Activated CD8-positive, alpha-beta memory T cell treated with anti-CD3 and anti-CD28 coated beads, Interleukin-2, amount 50 U/mL, for 1 hour (primary cell): ENCODE measurements at regions not wholly inside any gene's neighbourhood (a gene's known extent, or its start where the extent isn't known, plus 50 kb on each side); places are given as distances from the start of the nearest gene placed in this dataset.

Experiments
- DNase-seq: peaks from one replicate; pipeline ENCODE4 v3.0.0-alpha.2; 2020; ENCODE audit errors: extremely low read depth

DNA sequence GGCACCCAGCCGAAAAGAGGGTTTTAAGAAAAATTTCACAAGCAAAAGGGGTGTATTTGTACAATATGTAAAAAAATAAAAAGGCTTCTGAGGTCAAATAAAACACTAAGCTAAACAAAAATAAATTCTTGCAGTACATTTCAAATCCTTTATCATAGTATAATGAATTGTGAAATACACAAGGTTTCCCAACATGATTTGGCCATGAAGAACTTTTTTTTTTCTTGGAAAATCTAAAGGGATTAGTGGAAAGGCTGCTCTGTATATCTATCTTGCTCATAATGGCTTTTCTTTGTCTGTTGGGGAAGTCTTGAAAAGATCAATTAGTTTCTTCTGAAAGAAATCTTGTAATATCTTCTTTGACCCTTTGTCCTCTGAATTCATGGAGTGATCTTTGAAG lies 593.4 kb downstream of the PLPP3 start:
- no peak for DNase-seq

DNA sequence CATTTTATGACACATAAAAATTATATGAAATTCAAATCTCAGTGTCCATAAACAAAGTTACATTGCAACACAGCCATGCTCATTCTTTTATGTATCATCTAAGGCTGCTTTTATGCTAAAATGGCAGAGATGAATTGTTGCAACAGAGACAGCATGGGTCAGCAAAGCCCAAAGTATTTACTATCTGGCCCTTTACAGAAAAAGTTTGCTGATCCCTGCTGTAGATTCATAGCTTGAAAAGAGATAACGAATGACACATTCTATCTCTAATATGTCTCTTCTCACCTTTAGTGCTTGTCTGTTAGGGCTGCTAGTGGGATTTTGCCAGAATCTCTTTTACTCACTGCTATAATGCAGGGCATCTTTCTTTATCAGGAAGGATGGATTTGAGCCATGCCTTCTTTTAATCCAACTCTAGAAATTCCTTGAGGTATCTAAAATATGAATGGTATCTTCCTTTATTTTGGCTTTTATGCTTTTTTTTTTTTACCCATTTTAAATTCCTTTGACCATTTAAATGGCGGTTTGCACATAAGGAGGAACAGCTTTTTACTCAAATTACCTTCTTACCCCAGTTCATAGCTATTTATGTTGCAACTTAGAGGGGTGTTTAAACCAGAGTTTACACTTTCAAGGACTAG lies 598.2 kb downstream of the PLPP3 start:
- DNase-seq, result no peak

DNA sequence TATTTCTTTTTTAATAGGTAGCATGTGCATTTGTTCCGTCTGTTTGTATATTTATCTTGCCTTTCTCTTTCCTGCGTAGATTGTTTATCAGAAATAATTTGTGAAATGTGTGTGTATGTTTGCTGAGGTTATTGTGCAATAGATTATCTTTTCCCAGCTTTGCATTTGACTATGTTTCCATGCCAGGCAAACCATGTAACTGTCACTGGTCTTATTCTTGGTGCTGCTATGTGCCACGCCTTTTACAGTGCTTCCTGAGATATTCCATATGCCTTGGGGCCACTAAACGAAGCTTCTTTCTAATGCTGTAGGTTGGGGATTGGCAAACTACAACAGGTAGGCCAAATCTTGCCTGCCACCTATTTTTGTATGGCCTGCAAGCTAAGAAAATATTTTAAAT lies 598.8 kb downstream of the PLPP3 start:
- DNase-seq, result no peak

DNA sequence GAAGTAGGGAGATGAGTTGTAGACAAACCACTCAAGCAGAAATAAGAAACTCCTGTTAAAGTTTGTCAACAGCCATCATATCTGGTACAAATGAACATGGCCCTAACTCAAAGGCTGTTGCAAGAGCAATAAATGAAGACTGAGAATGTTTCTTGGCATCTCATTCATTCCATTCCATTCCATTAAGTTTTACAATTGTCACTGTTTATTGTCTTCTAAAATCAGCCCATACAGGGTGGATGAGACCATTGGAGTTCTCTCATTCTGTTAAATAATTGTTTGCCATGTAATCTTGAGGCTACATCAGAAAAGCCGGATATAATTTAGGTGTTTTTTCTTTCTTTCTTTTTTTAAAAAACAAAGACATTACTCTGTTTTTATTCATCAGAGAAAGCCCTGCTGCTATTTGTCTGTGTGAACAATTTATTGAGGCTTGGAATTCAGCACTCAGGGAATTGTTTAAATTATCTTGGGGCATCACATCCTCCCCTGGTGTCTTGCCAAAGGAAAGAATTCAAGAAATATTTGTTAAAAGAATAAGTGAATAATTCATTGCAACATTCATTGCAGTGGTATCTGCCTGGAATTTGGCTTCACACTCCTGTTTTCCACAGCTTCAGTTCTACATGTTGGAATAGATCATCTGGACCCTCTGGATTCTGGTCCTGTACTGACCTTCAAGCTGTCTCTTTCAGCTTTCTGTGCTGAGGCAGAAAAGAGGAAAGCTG lies 604.5 kb downstream of the PLPP3 start:
- DNase-seq, result no peak

DNA sequence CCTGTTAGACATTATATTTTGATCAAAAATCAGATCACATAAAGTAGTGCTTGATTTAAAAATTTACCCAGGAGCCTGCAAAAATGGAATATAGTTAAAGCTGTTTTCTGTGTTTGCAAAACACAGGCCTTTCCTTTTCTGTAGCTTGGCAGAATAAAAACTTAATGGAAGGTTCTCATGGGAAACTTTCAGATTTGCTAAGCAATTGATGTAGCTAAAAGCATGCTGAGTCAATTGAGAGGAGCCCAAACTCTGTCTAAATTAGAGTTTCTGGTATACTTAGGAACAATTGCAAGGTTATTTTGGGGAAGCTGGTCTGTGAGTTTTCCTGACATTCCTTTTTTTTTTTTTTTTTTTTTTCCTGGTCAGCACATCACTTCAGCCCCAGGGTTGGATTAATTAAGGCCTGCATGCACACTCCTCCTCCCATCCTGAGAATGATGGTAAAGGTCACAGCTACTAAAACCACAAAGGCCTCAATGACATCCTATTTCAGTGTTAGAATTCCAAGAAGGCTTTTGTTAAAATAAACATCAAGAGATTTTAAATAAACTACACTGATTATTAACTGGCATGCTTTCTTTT lies 608.7 kb downstream of the PLPP3 start:
- no peak for DNase-seq

DNA sequence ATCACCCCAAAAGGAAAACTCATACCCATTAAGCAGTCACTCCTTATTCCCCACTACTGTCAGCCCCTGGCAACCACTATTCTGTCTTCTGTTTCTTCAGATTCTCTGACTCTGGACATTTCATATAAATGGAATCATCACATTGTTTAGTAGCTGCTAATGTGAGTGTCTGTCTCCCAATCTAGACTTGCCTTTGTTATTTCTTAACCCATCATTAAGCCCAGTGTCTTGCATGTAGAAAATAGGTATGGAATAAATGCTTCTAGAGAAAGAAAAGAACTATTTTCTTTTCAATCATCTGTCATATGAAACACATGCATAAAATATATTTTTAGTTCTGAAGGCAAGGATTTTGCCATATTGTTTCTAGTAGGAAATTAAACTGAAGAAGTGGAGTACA lies 610.0 kb downstream of the PLPP3 start:
- no peak for DNase-seq

DNA sequence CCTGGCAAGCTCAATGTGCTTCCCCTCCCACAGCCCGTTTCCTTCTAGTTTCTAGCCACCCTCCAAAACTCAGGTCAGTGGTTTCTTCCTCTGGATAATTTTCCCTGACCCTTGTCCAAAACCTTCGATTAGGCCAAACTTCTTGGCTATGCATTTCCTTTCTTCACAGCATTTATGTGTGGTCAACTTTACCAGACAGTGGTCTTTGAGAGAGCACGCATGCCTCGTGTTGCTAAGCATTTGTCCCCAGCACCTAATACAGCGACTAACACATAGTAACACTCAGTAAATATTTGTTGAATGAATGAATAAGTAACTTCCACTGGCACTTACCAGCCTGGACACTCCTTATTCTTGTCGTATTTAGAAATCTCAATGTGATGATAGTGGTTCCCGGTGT lies 610.7 kb downstream of the PLPP3 start:
- no peak for DNase-seq

DNA sequence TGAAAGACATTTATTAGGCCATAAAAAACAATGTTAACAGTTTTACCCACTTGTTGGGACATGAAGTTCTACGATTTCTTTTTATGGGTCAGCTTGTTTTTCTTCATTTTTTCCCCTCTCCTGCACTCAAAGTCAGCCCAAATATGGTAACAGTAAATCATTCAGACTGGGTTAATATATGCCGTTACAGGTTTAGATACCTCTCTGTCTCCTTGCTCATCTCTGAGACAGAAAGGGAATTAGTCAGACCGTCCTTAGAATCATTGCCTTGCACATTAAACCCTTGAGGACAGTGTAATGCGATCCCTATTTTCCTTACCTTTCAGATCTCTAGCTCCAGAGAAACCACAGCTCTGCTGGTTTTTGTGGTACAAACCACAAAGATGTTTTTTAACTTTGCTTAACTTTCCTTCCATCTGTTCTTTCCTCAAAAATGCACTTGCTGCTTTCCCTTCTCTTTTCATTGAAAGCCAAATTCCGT lies 613.3 kb downstream of the PLPP3 start:
- no peak for DNase-seq

DNA sequence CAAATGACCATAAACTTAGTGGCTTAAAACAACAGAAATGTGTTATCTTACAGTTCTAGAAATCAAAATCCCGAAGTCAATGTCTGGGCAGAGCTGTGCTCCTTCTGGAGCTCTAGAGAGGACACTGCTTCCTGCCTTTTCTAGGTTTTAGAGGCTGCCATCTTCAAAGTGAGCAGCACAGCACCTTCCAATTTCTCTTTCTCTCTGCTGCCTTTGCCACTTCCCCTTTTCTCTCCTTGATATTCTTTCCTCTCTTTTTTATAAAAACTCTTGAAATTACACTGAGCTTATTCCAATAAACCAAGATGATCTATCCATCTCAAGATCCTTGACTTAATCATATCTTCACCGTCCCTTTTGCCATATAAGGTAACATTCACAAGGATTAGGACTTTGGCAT lies 616.9 kb downstream of the PLPP3 start:
- no peak for DNase-seq

DNA sequence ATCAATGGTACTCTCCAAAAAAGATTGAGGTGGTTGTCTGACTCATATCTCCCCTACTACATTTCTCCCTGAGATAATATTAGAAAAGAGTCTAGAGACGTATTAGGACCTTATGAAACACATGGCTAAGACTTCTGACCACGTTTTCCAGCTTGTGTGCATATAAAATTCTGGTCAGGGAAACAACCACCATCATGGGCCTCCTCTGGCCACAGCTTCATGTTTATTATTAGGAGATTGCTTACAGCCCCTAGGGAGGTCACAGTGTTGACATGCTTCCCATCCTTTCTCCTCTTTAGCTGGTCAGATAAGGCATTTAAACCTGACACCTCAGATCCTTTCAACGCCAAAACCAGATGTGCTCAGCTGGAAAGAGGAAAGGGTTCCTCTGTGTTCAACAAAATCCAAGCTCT lies 620.2 kb downstream of the PLPP3 start:
- no peak for DNase-seq

DNA sequence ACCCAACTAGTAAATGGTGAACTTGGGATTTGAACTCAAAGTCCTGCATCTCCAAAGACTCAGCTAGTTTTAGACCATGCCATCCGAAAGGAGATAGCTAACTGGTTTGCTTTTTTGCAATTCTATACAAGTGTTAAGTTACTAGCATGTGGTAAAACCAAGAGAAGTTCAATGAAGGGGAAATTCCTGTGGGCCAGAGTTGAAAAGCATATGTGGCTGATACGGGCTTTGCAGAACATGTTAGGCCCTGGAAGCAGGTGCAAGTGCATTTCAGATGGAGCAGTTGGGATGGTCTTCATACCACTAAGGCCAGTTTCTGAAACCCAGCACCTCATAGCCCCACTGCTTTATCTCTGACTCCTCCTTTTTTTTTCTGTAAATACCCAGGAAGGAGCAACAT lies 620.9 kb downstream of the PLPP3 start:
- no peak for DNase-seq

DNA sequence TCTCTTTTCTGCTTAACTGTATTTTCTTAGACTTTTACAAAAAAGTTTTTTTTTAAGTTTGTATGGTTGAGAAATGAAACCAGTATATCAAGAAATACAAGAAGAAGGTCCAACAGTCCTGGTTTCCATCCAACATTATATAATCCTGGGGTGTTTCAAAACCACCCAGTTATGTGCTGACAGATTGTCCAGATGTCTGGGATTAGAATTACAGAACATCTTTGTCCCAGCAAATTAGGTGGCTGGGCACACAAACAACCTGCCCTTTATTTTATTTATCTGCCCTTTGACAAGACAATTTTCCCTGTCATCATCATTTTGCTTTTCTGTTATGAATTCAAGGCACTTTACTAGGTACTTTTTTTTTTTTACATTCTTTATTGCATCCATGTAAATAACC lies 622.1 kb downstream of the PLPP3 start:
- DNase-seq, result no peak

DNA sequence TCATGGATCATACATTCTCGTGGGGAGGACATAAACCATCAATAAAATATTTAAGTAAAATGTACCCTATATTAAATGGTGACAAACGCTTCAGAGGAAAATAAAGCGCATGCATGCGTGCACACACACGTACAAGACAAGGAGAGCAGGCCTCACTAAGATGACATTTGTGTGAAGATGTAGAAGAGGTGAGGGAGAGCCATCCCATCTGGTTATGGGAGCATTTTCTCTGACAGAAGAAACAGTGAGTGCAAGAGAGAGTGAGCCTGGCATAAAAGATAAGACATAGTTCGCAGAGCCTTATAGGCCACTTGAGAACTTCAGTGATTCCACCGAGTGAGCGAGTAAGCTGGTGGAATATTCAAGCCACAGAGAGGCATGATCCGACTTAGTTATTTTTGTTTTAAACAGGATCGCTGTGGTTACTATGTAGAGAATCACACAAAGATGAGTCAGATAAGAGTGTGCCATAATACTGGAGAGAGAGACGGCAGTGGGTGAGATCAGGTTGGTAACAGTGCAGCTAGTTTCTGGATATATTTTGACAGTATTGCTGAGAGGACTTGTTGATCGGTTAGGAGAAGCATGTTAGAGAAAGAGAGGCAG lies 624.2 kb downstream of the PLPP3 start:
- no peak for DNase-seq

DNA sequence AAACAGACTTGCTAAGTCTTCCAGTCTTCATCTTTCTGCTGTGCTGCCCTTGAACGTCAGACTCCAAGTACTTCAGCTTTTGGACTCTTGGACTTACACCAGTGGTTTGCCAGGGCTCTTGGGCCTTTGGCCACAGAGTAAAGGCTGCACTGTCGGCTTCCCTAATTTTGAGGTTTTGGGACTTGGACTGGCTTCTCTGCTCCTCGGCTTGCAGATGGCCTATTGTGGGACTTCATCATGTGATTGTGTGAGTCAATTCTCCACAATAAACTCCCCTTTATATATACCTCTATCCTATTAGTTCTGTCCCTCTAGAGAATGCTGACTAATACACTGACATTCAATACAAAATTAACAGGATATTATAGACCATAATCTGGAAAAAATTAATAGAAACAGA lies 628.1 kb downstream of the PLPP3 start:
- DNase-seq, result no peak

DNA sequence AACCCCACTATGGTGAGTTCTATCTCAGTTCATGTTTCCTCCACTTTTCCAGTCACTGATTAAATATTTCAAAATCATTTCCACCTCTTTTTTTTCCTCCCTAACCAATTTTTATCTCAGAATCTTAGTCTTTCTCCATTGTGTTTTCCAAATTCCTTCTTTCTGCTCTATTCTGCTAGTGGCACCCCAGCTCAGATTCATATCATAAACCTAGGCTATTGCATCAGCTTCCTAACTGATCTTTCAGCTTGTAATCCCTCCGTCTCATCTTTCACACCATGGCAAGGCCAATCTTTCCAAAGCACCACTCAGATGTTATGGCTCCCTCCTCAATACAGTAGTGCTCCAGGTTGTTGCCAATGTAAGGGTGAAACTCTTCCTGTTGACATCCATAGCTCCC lies 631.9 kb downstream of the PLPP3 start:
- DNase-seq, result no peak

DNA sequence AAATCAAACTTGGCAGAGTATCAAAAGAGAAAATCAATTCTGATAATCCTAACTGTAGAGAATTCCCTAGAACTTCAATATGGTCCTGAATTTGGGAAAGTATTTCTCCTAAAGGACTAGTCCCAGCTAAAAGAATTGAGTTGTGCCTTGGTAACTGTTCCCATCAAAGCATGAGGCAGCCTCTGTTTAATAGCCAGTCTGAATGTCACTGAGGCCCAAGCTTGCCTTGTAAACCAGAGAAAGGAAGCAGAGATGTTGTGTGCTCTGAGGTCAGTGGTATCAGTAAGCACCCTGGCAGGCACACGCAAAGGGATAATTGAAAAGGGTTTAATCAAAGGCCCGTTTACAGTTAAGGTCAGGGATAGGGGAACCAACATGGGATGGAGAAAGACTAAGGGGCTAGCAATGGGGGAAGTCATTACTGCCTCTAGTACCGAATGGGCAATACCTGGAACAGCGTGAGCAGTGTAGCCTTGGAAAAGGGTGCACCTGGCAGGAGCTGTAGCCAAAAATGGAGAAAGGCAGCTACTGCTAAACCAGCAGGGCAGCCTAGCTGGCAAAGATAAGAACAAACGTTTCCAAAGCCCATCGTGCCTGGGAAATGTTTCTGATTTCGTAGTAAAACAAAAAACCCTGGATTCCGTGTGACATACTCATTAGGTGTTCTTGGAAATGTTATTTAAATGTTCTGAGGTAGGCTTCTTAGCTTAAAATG lies 635.5 kb downstream of the PLPP3 start:
- DNase-seq, result no peak

DNA sequence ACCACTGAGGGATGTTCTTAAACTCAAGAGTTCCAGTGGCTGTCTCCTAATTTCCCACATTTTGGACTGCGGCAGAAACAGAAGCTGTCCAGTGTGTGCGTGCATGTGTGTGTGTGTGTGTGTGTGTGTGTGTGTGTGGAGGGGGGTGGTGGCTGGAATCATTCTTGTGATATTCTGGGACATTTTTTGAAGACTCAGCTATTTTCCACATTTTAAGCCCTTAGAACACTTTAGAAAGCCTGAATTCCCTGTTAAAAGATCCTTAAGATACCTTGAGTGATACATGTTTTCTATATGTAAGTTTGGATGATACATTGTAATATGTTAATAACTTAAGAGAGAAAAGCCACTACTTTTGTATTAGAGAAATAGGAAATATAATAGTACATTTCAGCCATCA lies 636.4 kb downstream of the PLPP3 start:
- no peak for DNase-seq

DNA sequence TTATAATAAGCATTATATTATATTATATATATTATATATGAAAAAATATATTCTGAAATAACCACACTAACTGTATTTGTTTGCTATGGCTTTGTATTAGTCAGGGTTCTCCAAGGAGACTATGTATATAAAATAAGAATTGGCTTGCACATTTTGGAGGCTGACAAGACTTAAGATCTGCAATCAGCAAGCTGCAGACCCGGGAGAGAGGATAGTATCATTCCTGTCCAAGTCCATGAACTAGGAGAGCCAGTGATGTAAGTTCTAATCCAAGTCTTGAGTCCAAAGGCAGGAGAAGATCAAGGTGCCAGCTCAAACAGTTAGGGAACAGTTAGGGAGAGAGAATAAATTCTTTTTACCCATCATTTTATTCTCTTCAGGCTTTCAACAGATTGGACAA lies 639.5 kb downstream of the PLPP3 start:
- DNase-seq, result no peak

DNA sequence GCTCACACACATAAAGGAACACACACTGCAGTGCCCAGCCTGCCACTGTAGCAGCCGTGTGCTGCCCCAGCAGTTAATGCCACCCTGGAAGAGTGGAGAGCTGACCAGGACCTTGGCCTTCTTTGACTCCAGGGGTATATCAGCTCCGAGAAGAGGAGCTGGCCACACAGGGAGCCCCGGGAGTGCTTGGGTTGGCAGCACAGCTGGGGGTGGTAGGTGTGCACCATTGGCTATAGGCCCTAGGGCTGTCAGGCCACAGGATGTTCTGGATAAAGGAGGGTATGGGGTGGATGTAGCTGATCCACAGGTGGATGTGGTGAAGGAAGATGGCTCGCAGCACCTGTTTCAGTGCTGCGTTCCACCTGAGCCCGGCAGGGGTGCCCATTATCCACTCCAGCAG lies 640.5 kb downstream of the PLPP3 start:
- DNase-seq, result no peak

DNA sequence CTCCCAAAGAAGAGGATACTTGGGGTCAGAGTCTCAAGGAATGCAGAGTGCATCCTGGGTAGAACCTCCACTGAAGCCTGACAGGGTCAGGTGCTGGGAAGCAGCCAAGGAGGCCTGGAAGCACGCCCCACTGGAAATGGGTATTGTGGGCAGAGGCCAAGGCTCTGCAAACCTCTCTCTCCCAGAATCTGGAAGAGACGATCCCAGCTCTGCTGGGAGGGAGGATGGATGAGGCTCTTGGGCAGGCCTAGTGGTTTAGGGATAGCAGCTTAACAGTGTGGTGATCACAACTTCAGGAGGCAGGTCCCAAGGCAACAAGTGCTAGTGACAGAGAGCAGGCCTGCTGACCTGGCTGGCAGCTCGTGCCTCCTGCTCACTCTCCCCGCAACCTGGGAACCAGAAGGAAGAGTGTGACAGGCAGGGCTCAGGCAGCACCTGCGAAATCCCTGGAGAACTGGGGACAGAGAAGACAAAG lies 641.0 kb downstream of the PLPP3 start:
- DNase-seq, result no peak

DNA sequence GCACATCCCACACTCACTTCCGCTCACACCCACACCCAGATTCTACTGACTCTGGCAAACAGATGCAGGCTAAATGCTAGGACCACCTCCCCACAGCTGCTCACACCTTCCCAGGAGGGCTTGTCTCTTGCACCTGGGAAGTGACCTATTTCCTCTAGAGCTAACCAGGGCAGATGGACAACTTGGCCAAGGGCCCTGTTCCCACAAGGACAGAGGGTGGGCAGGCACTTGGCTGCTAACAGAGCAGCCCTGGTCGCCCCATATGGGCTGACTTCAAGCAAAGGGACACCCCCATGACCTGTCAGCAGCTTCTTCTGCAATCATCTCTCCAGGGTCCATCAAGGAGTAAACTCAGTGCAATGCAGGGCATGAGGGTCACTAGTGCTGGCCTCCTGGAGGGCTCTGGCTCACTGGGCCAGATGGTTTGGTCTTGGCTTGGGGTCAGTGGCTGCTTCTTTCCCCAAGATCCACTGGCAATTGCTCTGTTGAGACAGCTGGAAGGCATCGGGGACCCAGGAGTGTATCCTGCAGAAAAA lies 641.5 kb downstream of the PLPP3 start:
- no peak for DNase-seq

DNA sequence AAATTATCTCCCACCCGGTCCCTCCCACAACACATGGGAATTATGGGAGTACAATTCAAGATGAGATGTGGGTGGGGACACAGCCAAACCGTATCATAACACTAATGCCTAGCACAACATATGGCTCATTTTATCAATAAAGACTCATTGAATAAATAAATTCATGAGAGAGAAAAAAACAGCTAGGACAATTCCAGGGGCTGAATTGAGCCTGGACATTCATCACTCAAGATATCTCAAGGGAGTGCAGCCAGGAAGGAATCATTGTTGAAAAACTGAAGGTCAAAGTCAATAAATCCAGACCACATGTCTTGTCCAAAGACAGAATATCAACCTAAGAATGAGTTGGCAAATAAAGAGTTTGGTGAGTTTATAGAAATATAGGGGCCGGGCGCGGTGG lies 644.1 kb downstream of the PLPP3 start:
- DNase-seq, result no peak
